Vagina (tissue), 2 donors: ENCODE measurements at regions not wholly inside any gene's neighbourhood (a gene's known extent, or its start where the extent isn't known, plus 50 kb on each side); places are given as distances from the start of the nearest gene placed in this dataset.

Experiments
- DNase-seq, 2 donors: peaks; one replicate each; pipeline ENCODE4 v3.0.0-alpha.2; 2017; ENCODE audit errors: extremely low spot score in 2 of 2
- H3K27ac ChIP-seq: fragments of 200-600 bp; sonication (generic); one replicate; pipeline ENCODE4 v1.5.1; 2019
- H3K27me3 ChIP-seq: fragments of 200-600 bp; sonication (generic); one replicate; pipeline ENCODE4 v1.5.1; 2019
- H3K36me3 ChIP-seq, 2 donors: fragments of 200-600 bp; sonication (generic); one replicate each; pipeline ENCODE4 v1.5.1; 2017 to 2019
- H3K4me1 ChIP-seq: fragments of 200-600 bp; sonication (generic); one replicate; pipeline ENCODE4 v1.5.1; 2019
- H3K4me3 ChIP-seq, 2 donors: fragments of 200-600 bp; sonication (generic); 1 replicate in 1 of 2; 2 replicates in 1 of 2; pipeline ENCODE4 v1.5.1; 2016 to 2019
- H3K9me3 ChIP-seq: fragments of 200-600 bp; sonication (generic); one replicate; pipeline ENCODE4 v1.5.1; 2019
- POLR2A ChIP-seq, 2 donors: fragments of 450-650 bp; IDR thresholded peaks; one replicate each; pipeline ENCODE4 v1.6.1; 2017; ENCODE audit warnings: antibody characterized with exemption in 2 of 2, mild to moderate bottlenecking in 2 of 2, moderate library complexity in 2 of 2
- POLR2AphosphoS5 ChIP-seq, 2 donors: sonication (generic); formaldehyde crosslinking; IDR thresholded peaks; one replicate each; pipeline ENCODE4 v1.9.0; 2017; ENCODE audit warnings: antibody characterized with exemption in 2 of 2, mild to moderate bottlenecking in 2 of 2, low read depth in 1 of 2; ENCODE audit not compliant: insufficient read depth in 1 of 2
- intact Hi-C: fragments of 100-400 bp; cut with DNase I; formaldehyde crosslinking; loops from one replicate; pipeline ENCODE4 v1.15.1; 2023
- TF ChIP-seq, protein P1 (sequence below), 3 experiments: fragments of 450-650 bp in 2 of 3; fragments of 200-600 bp in 1 of 3; sonication (generic) in 1 of 3; IDR thresholded peaks; one replicate each; pipeline ENCODE4 v1.5.1; 2017 to 2019; ENCODE audit warnings: antibody characterized with exemption in 3 of 3, mild to moderate bottlenecking in 2 of 3, moderate library complexity in 2 of 3

DNA sequence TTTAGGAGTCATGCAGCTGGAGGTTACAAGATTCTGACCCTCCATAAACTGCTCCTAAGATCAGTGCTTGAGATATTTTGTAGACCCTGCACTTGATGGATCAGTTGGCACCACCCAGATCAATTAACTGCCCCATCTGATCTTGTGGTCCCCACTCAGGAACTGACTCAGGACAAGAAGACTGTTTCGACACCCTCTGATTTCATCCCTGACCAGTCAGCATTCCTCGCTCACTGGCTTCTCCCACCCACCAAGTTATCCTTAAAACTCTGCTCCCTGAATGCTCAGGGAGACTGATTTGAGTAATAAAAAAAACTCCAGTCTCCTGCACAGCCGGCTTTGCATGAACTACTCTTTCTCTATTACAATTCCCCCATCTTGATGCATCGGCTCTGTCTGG is 360.2 kb downstream of the GALC start:
- Histone ChIP-seq H3K9me3 (no peaks in the 10 kb centered on the region), H3K4me3 (no peak overlapping the region), H3K36me3 (no peaks in the 10 kb centered on the region), H3K27me3 (no peaks in the 10 kb centered on the region), H3K27ac (no peak overlapping the region), H3K4me1 (no peaks in the 10 kb centered on the region)
- TF ChIP-seq, protein P1, sequence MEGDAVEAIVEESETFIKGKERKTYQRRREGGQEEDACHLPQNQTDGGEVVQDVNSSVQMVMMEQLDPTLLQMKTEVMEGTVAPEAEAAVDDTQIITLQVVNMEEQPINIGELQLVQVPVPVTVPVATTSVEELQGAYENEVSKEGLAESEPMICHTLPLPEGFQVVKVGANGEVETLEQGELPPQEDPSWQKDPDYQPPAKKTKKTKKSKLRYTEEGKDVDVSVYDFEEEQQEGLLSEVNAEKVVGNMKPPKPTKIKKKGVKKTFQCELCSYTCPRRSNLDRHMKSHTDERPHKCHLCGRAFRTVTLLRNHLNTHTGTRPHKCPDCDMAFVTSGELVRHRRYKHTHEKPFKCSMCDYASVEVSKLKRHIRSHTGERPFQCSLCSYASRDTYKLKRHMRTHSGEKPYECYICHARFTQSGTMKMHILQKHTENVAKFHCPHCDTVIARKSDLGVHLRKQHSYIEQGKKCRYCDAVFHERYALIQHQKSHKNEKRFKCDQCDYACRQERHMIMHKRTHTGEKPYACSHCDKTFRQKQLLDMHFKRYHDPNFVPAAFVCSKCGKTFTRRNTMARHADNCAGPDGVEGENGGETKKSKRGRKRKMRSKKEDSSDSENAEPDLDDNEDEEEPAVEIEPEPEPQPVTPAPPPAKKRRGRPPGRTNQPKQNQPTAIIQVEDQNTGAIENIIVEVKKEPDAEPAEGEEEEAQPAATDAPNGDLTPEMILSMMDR (IDR thresholded peaks at IDR 0.05) = no peak
- TF ChIP-seq POLR2A (IDR thresholded peaks at IDR 0.05) = no peak
- no peak for TF ChIP-seq POLR2AphosphoS5 (IDR thresholded peaks at IDR 0.05; ENCODE audit: insufficient read depth in 1 of 2, low read depth in 1 of 2)
- intact Hi-C loops = no loop called here
- no peak for DNase-seq

DNA sequence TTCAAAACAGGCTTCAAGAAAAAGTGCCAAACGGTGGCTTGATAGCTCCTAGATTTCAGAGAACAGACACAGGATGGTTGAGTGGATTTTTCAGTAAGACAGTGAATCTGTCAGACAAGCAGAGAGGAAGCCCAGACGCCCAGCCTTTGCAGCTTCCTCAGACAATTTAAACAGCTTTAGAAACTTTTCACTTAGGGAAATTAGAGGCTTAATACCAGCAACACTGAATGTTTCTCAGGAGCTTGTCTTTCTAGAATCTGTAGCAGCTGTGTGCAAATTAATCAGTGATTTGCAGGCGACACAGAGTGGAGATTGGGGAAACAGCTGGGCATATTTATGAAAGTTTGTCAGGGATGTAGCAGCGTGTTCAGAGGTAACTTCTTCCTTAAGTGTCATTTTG is 362.1 kb downstream of the GALC start:
- DNase-seq = no peak
- TF ChIP-seq POLR2A (IDR thresholded peaks at IDR 0.05) (no peak), POLR2AphosphoS5 (IDR thresholded peaks at IDR 0.05; ENCODE audit: insufficient read depth in 1 of 2, low read depth in 1 of 2) (no peak)
- TF ChIP-seq, protein P1 (IDR thresholded peaks at IDR 0.05) = no peak
- Histone ChIP-seq H3K9me3 (no peaks in the 10 kb centered on the region), H3K4me1 (no peaks in the 10 kb centered on the region), H3K36me3 (no peaks in the 10 kb centered on the region), H3K27ac (no peak overlapping the region), H3K4me3 (no peak overlapping the region), H3K27me3 (no peaks in the 10 kb centered on the region)
- intact Hi-C loops = no loop called here

DNA sequence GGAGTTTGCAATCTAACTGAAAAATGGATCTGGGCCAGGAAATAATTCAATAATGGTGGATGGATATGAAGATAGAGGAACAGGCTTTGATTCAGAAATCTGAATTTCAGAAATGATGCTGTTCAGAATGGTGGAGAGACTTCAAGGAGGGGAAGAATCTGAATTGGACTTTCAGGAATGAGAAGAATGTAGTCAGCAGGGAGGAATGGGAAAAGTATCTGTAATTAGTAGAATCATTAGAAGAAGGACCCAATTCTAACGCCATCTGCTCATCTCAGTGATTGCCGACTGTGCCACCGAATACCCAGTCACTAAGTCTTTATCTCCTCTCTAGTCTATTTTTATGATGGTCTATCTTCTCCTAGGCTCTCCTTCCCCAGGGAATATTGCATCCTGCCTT is 363.2 kb downstream of the GALC start:
- TF ChIP-seq POLR2AphosphoS5 (IDR thresholded peaks at IDR 0.05; ENCODE audit: insufficient read depth in 1 of 2, low read depth in 1 of 2) (no peak), POLR2A (IDR thresholded peaks at IDR 0.05) (no peak)
- TF ChIP-seq, protein P1 (IDR thresholded peaks at IDR 0.05) = no peak
- no peak overlapping the region for H3K4me3 ChIP-seq
- intact Hi-C loops = no loop called here
- no peaks in the 10 kb centered on the region for H3K27me3 ChIP-seq
- DNase-seq = no peak
- H3K9me3 ChIP-seq = no peaks in the 10 kb centered on the region
- H3K27ac ChIP-seq = no peak overlapping the region
- no peaks in the 10 kb centered on the region for H3K36me3 ChIP-seq
- H3K4me1 ChIP-seq = no peaks in the 10 kb centered on the region

DNA sequence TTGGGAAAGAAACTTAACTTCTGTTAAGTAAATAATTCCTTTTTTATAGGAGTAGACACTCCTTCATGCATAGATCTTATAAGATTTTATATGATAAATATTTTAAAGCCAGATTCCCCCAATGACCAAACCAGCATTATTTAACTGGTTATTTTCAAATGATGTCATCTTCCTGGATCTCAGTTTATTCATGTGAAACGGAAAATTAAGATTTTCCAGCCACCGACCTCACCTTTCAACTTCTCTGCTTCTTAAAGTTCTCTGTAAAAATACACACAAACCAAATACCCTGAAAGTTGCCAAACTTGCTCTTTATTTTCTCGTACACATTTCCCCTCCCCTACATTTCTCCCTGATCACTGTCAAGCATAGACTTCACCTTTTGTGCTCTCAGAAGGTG is 364.2 kb downstream of the GALC start:
- no peaks in the 10 kb centered on the region for H3K27me3 ChIP-seq
- no peak overlapping the region for H3K27ac ChIP-seq
- TF ChIP-seq POLR2AphosphoS5 (IDR thresholded peaks at IDR 0.05; ENCODE audit: insufficient read depth in 1 of 2, low read depth in 1 of 2) = no peak
- TF ChIP-seq, protein P1 (IDR thresholded peaks at IDR 0.05) = no peak
- no peak for TF ChIP-seq POLR2A (IDR thresholded peaks at IDR 0.05)

DNA sequence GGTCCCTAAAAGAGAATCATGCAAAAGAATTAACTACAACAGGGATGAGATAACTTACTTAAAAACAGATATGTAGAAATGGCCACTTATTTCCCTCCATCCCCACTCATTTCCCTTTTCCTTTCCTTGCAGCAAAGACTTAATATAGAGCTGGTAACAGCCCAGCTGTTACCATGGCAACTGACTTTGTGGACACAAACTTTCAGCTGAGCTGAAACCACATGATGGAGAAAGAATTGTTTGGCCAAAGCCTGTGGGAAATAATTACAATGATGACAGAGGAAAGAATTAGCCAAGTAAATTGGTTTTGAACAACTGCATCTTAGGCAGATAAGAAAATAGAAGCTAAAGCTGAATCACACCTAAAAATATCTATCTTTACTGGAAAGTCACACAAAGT is 364.9 kb downstream of the GALC start:
- TF ChIP-seq POLR2A (IDR thresholded peaks at IDR 0.05) = no peak
- TF ChIP-seq, protein P1 (IDR thresholded peaks at IDR 0.05) = no peak
- TF ChIP-seq POLR2AphosphoS5 (IDR thresholded peaks at IDR 0.05; ENCODE audit: insufficient read depth in 1 of 2, low read depth in 1 of 2) = no peak
- no peaks in the 10 kb centered on the region for H3K9me3 ChIP-seq
- no peak overlapping the region for H3K27ac ChIP-seq
- no peak for DNase-seq
- H3K36me3 ChIP-seq = no peaks in the 10 kb centered on the region
- intact Hi-C loops = no loop called here
- H3K27me3 ChIP-seq = no peaks in the 10 kb centered on the region
- H3K4me1 ChIP-seq = no peaks in the 10 kb centered on the region
- H3K4me3 ChIP-seq = no peak overlapping the region

More for the DNA sequence above, 364.2 kb downstream of the GALC start:
- Histone ChIP-seq H3K9me3 (no peaks in the 10 kb centered on the region), H3K4me3 (no peak overlapping the region), H3K4me1 (no peaks in the 10 kb centered on the region), H3K36me3 (no peaks in the 10 kb centered on the region)
- no peak for DNase-seq
- intact Hi-C loops = no loop called here
